ENCODE measurements at regions not wholly inside any gene's neighbourhood (a gene's known extent, or its start where the extent isn't known, plus 50 kb on each side); places are given as distances from the start of the nearest gene placed in this dataset.

GRCh38 chr14:34111953-34112352 is 161.1 kb upstream of the EGLN3 start:
- Histone ChIP-seq H3K27me3 (ENCODE audit: insufficient read depth, low read depth, low read length) (no peaks in the 10 kb centered on the region), H4K20me1 (ENCODE audit: insufficient read depth) (no peaks in the 10 kb centered on the region), H3K36me3 (ENCODE audit: insufficient read depth, low read length) (no peaks in the 10 kb centered on the region), H3K4me2 (ENCODE audit: low read length) (no peak overlapping the region), H3K79me2 (replicated peaks; ENCODE audit: insufficient read depth, low read length) (no peaks in the 10 kb centered on the region), H3K27ac (ENCODE audit: low read length) (no peak overlapping the region), H3K9me3 (ENCODE audit: low read length) (peaks cover 4% of the 10 kb centered on the region), H3K9me2 (ENCODE audit: insufficient read depth, low read length) (no peaks in the 10 kb centered on the region), H3F3A (ENCODE audit: insufficient read depth, low read length, poor library complexity, severe bottlenecking) (no peaks in the 10 kb centered on the region), H3K4me3 (ENCODE audit: low read length) (no peak overlapping the region), H2AFZ (ENCODE audit: low read depth, low read length) (no peak overlapping the region), H3K9ac (ENCODE audit: low read length) (no peak overlapping the region)
- TF ChIP-seq, protein P1, sequence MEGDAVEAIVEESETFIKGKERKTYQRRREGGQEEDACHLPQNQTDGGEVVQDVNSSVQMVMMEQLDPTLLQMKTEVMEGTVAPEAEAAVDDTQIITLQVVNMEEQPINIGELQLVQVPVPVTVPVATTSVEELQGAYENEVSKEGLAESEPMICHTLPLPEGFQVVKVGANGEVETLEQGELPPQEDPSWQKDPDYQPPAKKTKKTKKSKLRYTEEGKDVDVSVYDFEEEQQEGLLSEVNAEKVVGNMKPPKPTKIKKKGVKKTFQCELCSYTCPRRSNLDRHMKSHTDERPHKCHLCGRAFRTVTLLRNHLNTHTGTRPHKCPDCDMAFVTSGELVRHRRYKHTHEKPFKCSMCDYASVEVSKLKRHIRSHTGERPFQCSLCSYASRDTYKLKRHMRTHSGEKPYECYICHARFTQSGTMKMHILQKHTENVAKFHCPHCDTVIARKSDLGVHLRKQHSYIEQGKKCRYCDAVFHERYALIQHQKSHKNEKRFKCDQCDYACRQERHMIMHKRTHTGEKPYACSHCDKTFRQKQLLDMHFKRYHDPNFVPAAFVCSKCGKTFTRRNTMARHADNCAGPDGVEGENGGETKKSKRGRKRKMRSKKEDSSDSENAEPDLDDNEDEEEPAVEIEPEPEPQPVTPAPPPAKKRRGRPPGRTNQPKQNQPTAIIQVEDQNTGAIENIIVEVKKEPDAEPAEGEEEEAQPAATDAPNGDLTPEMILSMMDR (IDR thresholded peaks at IDR 0.05; ENCODE audit: poor library complexity, severe bottlenecking), result no peak
- TF ChIP-seq RAD21 (conservative IDR thresholded peaks at IDR 0.05), result no peak
- TF ChIP-seq SMC3 (conservative IDR thresholded peaks at IDR 0.05; ENCODE audit: poor library complexity), result no peak
- no peak for TF ChIP-seq EP300 (conservative IDR thresholded peaks at IDR 0.05; ENCODE audit: poor library complexity, severe bottlenecking)
- no peak for TF ChIP-seq TAF1 (IDR thresholded peaks at IDR 0.05; ENCODE audit: low read depth)

DNA sequence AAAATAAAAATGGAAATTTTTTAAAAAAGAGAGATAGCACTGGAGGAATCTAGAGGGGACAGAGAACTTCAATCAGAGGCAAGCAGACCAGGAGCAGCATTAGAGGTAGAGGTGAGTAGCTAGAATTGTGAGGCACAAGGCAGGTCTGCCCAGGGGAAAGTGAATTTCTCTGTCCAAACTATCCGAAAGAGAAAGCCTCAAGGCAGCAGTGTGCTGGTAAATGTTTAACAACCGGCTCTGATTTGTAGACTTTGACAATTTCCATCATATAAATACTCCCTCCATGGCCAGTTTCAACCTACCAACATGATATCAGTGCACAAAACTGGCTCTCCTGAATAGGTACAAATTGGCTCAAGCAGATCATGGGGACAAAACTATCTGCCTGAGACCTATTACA is 160.6 kb upstream of the EGLN3 start:
- Histone ChIP-seq H3F3A (ENCODE audit: insufficient read depth, low read length, poor library complexity, severe bottlenecking) (no peaks in the 10 kb centered on the region), H3K27ac (ENCODE audit: low read length) (no peak overlapping the region), H3K79me2 (replicated peaks; ENCODE audit: insufficient read depth, low read length) (no peaks in the 10 kb centered on the region), H3K36me3 (ENCODE audit: insufficient read depth, low read length) (no peaks in the 10 kb centered on the region), H3K9me3 (ENCODE audit: low read length) (peaks cover 4% of the 10 kb centered on the region), H3K4me3 (ENCODE audit: low read length) (no peak overlapping the region), H3K9ac (ENCODE audit: low read length) (no peak overlapping the region), H2AFZ (ENCODE audit: low read depth, low read length) (no peak overlapping the region), H4K20me1 (ENCODE audit: insufficient read depth) (no peaks in the 10 kb centered on the region), H3K9me2 (ENCODE audit: insufficient read depth, low read length) (no peaks in the 10 kb centered on the region), H3K4me2 (ENCODE audit: low read length) (no peak overlapping the region), H3K27me3 (ENCODE audit: insufficient read depth, low read depth, low read length) (no peaks in the 10 kb centered on the region)
- TF ChIP-seq POLR2AphosphoS5 (IDR thresholded peaks at IDR 0.05), result no peak
- no peak for TF ChIP-seq SMC3 (conservative IDR thresholded peaks at IDR 0.05; ENCODE audit: poor library complexity)
- TF ChIP-seq, protein P1 (IDR thresholded peaks at IDR 0.05; ENCODE audit: poor library complexity, severe bottlenecking), result no peak
- TF ChIP-seq, protein P2, sequence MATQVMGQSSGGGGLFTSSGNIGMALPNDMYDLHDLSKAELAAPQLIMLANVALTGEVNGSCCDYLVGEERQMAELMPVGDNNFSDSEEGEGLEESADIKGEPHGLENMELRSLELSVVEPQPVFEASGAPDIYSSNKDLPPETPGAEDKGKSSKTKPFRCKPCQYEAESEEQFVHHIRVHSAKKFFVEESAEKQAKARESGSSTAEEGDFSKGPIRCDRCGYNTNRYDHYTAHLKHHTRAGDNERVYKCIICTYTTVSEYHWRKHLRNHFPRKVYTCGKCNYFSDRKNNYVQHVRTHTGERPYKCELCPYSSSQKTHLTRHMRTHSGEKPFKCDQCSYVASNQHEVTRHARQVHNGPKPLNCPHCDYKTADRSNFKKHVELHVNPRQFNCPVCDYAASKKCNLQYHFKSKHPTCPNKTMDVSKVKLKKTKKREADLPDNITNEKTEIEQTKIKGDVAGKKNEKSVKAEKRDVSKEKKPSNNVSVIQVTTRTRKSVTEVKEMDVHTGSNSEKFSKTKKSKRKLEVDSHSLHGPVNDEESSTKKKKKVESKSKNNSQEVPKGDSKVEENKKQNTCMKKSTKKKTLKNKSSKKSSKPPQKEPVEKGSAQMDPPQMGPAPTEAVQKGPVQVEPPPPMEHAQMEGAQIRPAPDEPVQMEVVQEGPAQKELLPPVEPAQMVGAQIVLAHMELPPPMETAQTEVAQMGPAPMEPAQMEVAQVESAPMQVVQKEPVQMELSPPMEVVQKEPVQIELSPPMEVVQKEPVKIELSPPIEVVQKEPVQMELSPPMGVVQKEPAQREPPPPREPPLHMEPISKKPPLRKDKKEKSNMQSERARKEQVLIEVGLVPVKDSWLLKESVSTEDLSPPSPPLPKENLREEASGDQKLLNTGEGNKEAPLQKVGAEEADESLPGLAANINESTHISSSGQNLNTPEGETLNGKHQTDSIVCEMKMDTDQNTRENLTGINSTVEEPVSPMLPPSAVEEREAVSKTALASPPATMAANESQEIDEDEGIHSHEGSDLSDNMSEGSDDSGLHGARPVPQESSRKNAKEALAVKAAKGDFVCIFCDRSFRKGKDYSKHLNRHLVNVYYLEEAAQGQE (IDR thresholded peaks at IDR 0.05; ENCODE audit: borderline replicate concordance), result no peak
- no peak for TF ChIP-seq RAD21 (conservative IDR thresholded peaks at IDR 0.05)
- no peak for TF ChIP-seq EZH2 (IDR thresholded peaks at IDR 0.05; ENCODE audit: borderline replicate concordance, insufficient read depth, low read length, poor library complexity, severe bottlenecking)
- no peak for TF ChIP-seq TAF1 (IDR thresholded peaks at IDR 0.05; ENCODE audit: low read depth)
- TF ChIP-seq EP300 (conservative IDR thresholded peaks at IDR 0.05; ENCODE audit: poor library complexity, severe bottlenecking), result no peak
- TF ChIP-seq MXI1 (conservative IDR thresholded peaks at IDR 0.05; ENCODE audit: poor library complexity, severe bottlenecking), result no peak
